AG09309 (cell line): ENCODE measurements at regions not wholly inside any gene's neighbourhood (a gene's known extent, or its start where the extent isn't known, plus 50 kb on each side); places are given as distances from the start of the nearest gene placed in this dataset.

Experiments used
- DNase-seq: peaks from one replicate; pipeline ENCODE4 v3.0.0-alpha.2; 2010; ENCODE audit warnings: low read depth
- H3K4me3 ChIP-seq: 2 replicates; pipeline ENCODE4 v1.5.1; 2011; ENCODE audit warnings: mild to moderate bottlenecking, low read depth, low read length, moderate library complexity; ENCODE audit not compliant: control insufficient read depth
- CTCF ChIP-seq: IDR thresholded peaks from 2 replicates; pipeline ENCODE4 v1.5.1; 2011; ENCODE audit warnings: mild to moderate bottlenecking, low read depth, low read length, inconsistent platforms; ENCODE audit not compliant: insufficient read depth, control insufficient read depth; ENCODE audit errors: missing control alignments

GRCh38 chr4:24024605-24025004 is 134.8 kb upstream of the PPARGC1A start:
- no peak for DNase-seq
- no peak for TF ChIP-seq CTCF
- H3K4me3 ChIP-seq: no peak overlapping the region

- no peak for TF ChIP-seq CTCF
- DNase-seq: peak; percentile 37
- H3K4me3 ChIP-seq: no peak overlapping the region
These were observed 134.3 kb upstream of the PPARGC1A start for GRCh38 chr4:24024157-24024556.

GRCh38 chr4:24015782-24016181 is 125.9 kb upstream of the PPARGC1A start:
- DNase-seq: no peak
- no peak for TF ChIP-seq CTCF
- no peak overlapping the region for H3K4me3 ChIP-seq

GRCh38 chr4:24013668-24014422 is 124.0 kb upstream of the PPARGC1A start:
- no peak for TF ChIP-seq CTCF
- H3K4me3 ChIP-seq: no peak overlapping the region
- DNase-seq: no peak

- no peak for TF ChIP-seq CTCF
- no peak for DNase-seq
- no peak overlapping the region for H3K4me3 ChIP-seq
These were observed 121.1 kb upstream of the PPARGC1A start for GRCh38 chr4:24010994-24011393.

GRCh38 chr4:24010573-24010972 is 120.7 kb upstream of the PPARGC1A start:
- H3K4me3 ChIP-seq: no peak overlapping the region
- TF ChIP-seq CTCF: no peak
- DNase-seq: no peak
